ENCODE measurements at regions not wholly inside any gene's neighbourhood (a gene's known extent, or its start where the extent isn't known, plus 50 kb on each side); places are given as distances from the start of the nearest gene placed in this dataset.

GRCh38 chr9:102164247-102164646, 425.8 kb upstream of the GRIN3A start (continued):
- TF ChIP-seq KDM5A (IDR thresholded peaks at IDR 0.05; ENCODE audit: low read length), result no peak
- TF ChIP-seq PHF8 (conservative IDR thresholded peaks at IDR 0.05; ENCODE audit: low read depth, low read length), result no peak
- no peak for TF ChIP-seq SIRT6 (IDR thresholded peaks at IDR 0.05; ENCODE audit: low read length)
- TF ChIP-seq FOSL1 (IDR thresholded peaks at IDR 0.05; ENCODE audit: insufficient read depth, low read depth, low read length), result no peak
- TF ChIP-seq SRF (IDR thresholded peaks at IDR 0.05; ENCODE audit: low read depth, low read length), result no peak

All from H1 (cell line).